H1 (cell line): ENCODE measurements at regions not wholly inside any gene's neighbourhood (a gene's known extent, or its start where the extent isn't known, plus 50 kb on each side); places are given as distances from the start of the nearest gene placed in this dataset.

ENCODE experiments used
- EP300 ChIP-seq, 2 experiments: IDR thresholded peaks; 1 replicate in 1 of 2; 2 replicates in 1 of 2; pipeline ENCODE4 v1.6.1; 2011 to 2012; ENCODE audit warnings: low read depth in 2 of 2, low read length in 2 of 2, mild to moderate bottlenecking in 2 of 2, borderline replicate concordance in 1 of 2, inconsistent platforms in 1 of 2, moderate library complexity in 1 of 2
- JUN ChIP-seq: IDR thresholded peaks from 2 replicates; pipeline ENCODE4 v1.6.1; 2011; ENCODE audit warnings: low read depth, mild to moderate bottlenecking, improper control_type of control experiment, low read length
- NRF1 ChIP-seq: IDR thresholded peaks from 2 replicates; pipeline ENCODE4 v1.6.1; 2011; ENCODE audit warnings: mild to moderate bottlenecking, low read depth, low read length, improper control_type of control experiment
- POLR2AphosphoS5 ChIP-seq: IDR thresholded peaks from 2 replicates; pipeline ENCODE4 v1.6.1; 2011; ENCODE audit warnings: low read depth, low read length
- TF ChIP-seq, protein P1 (sequence below), 3 experiments: IDR thresholded peaks; 1 replicate in 2 of 3; 2 replicates in 1 of 3; pipeline versions ENCODE4 v1.5.1 to v1.6.1; 2011; ENCODE audit warnings: low read length in 3 of 3, mild to moderate bottlenecking in 3 of 3, inconsistent platforms in 2 of 3, low read depth in 1 of 3, moderate library complexity in 1 of 3; ENCODE audit not compliant: insufficient read depth in 1 of 3; ENCODE audit errors: control extremely low read depth in 1 of 3

- TF ChIP-seq, protein P1, sequence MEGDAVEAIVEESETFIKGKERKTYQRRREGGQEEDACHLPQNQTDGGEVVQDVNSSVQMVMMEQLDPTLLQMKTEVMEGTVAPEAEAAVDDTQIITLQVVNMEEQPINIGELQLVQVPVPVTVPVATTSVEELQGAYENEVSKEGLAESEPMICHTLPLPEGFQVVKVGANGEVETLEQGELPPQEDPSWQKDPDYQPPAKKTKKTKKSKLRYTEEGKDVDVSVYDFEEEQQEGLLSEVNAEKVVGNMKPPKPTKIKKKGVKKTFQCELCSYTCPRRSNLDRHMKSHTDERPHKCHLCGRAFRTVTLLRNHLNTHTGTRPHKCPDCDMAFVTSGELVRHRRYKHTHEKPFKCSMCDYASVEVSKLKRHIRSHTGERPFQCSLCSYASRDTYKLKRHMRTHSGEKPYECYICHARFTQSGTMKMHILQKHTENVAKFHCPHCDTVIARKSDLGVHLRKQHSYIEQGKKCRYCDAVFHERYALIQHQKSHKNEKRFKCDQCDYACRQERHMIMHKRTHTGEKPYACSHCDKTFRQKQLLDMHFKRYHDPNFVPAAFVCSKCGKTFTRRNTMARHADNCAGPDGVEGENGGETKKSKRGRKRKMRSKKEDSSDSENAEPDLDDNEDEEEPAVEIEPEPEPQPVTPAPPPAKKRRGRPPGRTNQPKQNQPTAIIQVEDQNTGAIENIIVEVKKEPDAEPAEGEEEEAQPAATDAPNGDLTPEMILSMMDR (IDR thresholded peaks at IDR 0.05; ENCODE audit: control extremely low read depth in 1 of 3, insufficient read depth in 1 of 3, low read depth in 1 of 3, low read length in 3 of 3), result no peak
- TF ChIP-seq NRF1 (no peak), JUN (no peak), POLR2AphosphoS5 (no peak), EP300 (IDR thresholded peaks at IDR 0.05; ENCODE audit: borderline replicate concordance in 1 of 2, low read depth in 2 of 2, low read length in 2 of 2) (no peak)
These were observed 1076.8 kb downstream of the PDHA2 start for GRCh38 chr4:96916711-96917110.
